Loucy (cell line): ENCODE measurements at regions not wholly inside any gene's neighbourhood (a gene's known extent, or its start where the extent isn't known, plus 50 kb on each side); places are given as distances from the start of the nearest gene placed in this dataset.

ENCODE experiments used
- H2AFZ ChIP-seq: fragments of 200-600 bp; sonication (generic); 2 replicates; pipeline ENCODE4 v1.6.0; 2016; ENCODE audit warnings: antibody characterized with exemption, mild to moderate bottlenecking, low read length, moderate library complexity
- H3F3A ChIP-seq: fragments of 200-600 bp; 2 replicates; pipeline ENCODE4 v1.6.0; 2016; ENCODE audit warnings: antibody characterized with exemption, low read depth, mild to moderate bottlenecking
- H3K27me3 ChIP-seq: fragments of 200-600 bp; sonication (generic); 2 replicates; pipeline ENCODE4 v1.6.1; 2014; ENCODE audit warnings: low read length, mild to moderate bottlenecking; ENCODE audit not compliant: insufficient read depth, poor library complexity, severe bottlenecking
- H3K36me3 ChIP-seq: fragments of 200-600 bp; sonication (generic); 2 replicates; pipeline ENCODE4 v1.6.1; 2016; ENCODE audit warnings: low read length; ENCODE audit not compliant: insufficient read depth
- H3K4me1 ChIP-seq: fragments of 200-600 bp; sonication (generic); 2 replicates; pipeline ENCODE4 v1.5.1; 2014; ENCODE audit warnings: low read length, mild to moderate bottlenecking; ENCODE audit not compliant: insufficient read depth, poor library complexity, severe bottlenecking
- H3K4me2 ChIP-seq: fragments of 200-600 bp; sonication (generic); 2 replicates; pipeline ENCODE4 v1.6.0; 2014; ENCODE audit warnings: antibody characterized with exemption, low read length, low read depth, mild to moderate bottlenecking; ENCODE audit not compliant: poor library complexity, severe bottlenecking
- H3K4me3 ChIP-seq: fragments of 200-600 bp; sonication (generic); 2 replicates; pipeline ENCODE4 v1.5.1; 2014; ENCODE audit warnings: low read length, mild to moderate bottlenecking, mixed read lengths; ENCODE audit not compliant: poor library complexity, severe bottlenecking
- H3K79me2 ChIP-seq: fragments of 200-600 bp; sonication (generic); 2 replicates; pipeline ENCODE4 v1.6.1; 2014; ENCODE audit warnings: low read length; ENCODE audit not compliant: insufficient read depth
- H3K9ac ChIP-seq: fragments of 200-600 bp; sonication (generic); 2 replicates; pipeline ENCODE4 v1.6.0; 2014; ENCODE audit warnings: mild to moderate bottlenecking, low read depth, low read length, moderate library complexity; ENCODE audit not compliant: poor library complexity, severe bottlenecking
- H3K9me2 ChIP-seq: fragments of 200-600 bp; sonication (generic); replicated peaks from 2 replicates; pipeline ENCODE4 v1.6.1; 2016; ENCODE audit warnings: low read depth, low read length, mixed read lengths
- H3K9me3 ChIP-seq: fragments of 200-600 bp; sonication (generic); 2 replicates; pipeline ENCODE4 v1.6.1; 2014; ENCODE audit warnings: mild to moderate bottlenecking, antibody characterized with exemption, low read length, low read depth; ENCODE audit not compliant: insufficient read depth
- H4K20me1 ChIP-seq: fragments of 200-600 bp; sonication (generic); 2 replicates; pipeline ENCODE4 v1.6.0; 2014; ENCODE audit warnings: antibody characterized with exemption, low read length, mild to moderate bottlenecking; ENCODE audit not compliant: insufficient read depth, poor library complexity, severe bottlenecking
- CTCF ChIP-seq: fragments of 200-600 bp; sonication (generic); conservative IDR thresholded peaks from 2 replicates; pipeline ENCODE4 v1.5.1; 2014; ENCODE audit warnings: mild to moderate bottlenecking, antibody characterized with exemption, low read length
- EZH2phosphoT487 ChIP-seq: fragments of 200-600 bp; IDR thresholded peaks from 2 replicates; pipeline ENCODE4 v1.6.1; 2018; ENCODE audit warnings: antibody characterized with exemption, mild to moderate bottlenecking, moderate library complexity, borderline replicate concordance

- H4K20me1 ChIP-seq: no peaks in the 10 kb centered on the region
- H3K4me3 ChIP-seq: no peak overlapping the region
- no peak overlapping the region for H3K9ac ChIP-seq
- H3F3A ChIP-seq: no peaks in the 10 kb centered on the region
- H3K4me1 ChIP-seq: no peaks in the 10 kb centered on the region
- no peak overlapping the region for H2AFZ ChIP-seq
- H3K36me3 ChIP-seq: no peaks in the 10 kb centered on the region
- peaks cover 16% of the 10 kb centered on the region; the same call in 1 of the 2 replicates for H3K9me3 ChIP-seq
- TF ChIP-seq CTCF (no peak), EZH2phosphoT487 (no peak)
- H3K9me2 ChIP-seq: no peaks in the 10 kb centered on the region
- H3K79me2 ChIP-seq: no peaks in the 10 kb centered on the region
- no peaks in the 10 kb centered on the region for H3K27me3 ChIP-seq
- H3K4me2 ChIP-seq: no peak overlapping the region
These were observed 215.1 kb downstream of the ERMARD start for GRCh38 chr6:169966312-169967181.

GRCh38 chr6:169965657-169966311 lies 214.4 kb downstream of the ERMARD start:
- Histone ChIP-seq H3K4me1 (no peaks in the 10 kb centered on the region), H3F3A (no peaks in the 10 kb centered on the region), H3K36me3 (no peaks in the 10 kb centered on the region), H3K9ac (no peak overlapping the region), H3K4me2 (no peak overlapping the region), H3K79me2 (no peaks in the 10 kb centered on the region), H3K27me3 (no peaks in the 10 kb centered on the region), H3K9me2 (no peaks in the 10 kb centered on the region), H4K20me1 (no peaks in the 10 kb centered on the region), H3K9me3 (peaks cover 22% of the 10 kb centered on the region; the same call in 1 of the 2 replicates), H2AFZ (no peak overlapping the region), H3K4me3 (no peak overlapping the region)
- TF ChIP-seq CTCF: no peak
- no peak for TF ChIP-seq EZH2phosphoT487

- Histone ChIP-seq H3K4me2 (no peak overlapping the region), H3K4me3 (no peak overlapping the region), H3K36me3 (no peaks in the 10 kb centered on the region), H3K9me3 (peaks cover 17% of the 10 kb centered on the region; the same call in 1 of the 2 replicates), H3K27me3 (no peaks in the 10 kb centered on the region), H3K9ac (no peak overlapping the region), H3K4me1 (no peaks in the 10 kb centered on the region), H3K79me2 (no peaks in the 10 kb centered on the region), H3F3A (no peaks in the 10 kb centered on the region), H4K20me1 (no peaks in the 10 kb centered on the region), H3K9me2 (no peaks in the 10 kb centered on the region), H2AFZ (no peak overlapping the region)
- TF ChIP-seq CTCF (no peak), EZH2phosphoT487 (no peak)
These were observed 213.8 kb downstream of the ERMARD start for GRCh38 chr6:169965239-169965638.
